IMR-90 (cell line): ENCODE measurements at regions not wholly inside any gene's neighbourhood (a gene's known extent, or its start where the extent isn't known, plus 50 kb on each side); places are given as distances from the start of the nearest gene placed in this dataset.

Experiments
- ATAC-seq: fragments of 200-7000 bp; cut with Tn5 transposase; 2 replicates; pipeline ENCODE4 v1.9.1; 2020; ENCODE audit warnings: low read depth, mild to moderate bottlenecking, moderate library complexity
- BruUV-seq: library from RNA; stranded (reverse); fragments of 400-500 nt; replicated peaks from 2 replicates; lab custom pipeline; 2021; lab: Mats Ljungman, UMichigan
- CTCF ChIA-PET: fragments of 300-600 bp; formaldehyde crosslinking; extraction: SDS; loops from one replicate; lab custom pipeline; 2021; ENCODE audit warnings: antibody characterized with exemption; lab: Yijun Ruan, JAX
- POLR2A ChIA-PET: fragments of 300-600 bp; sonication (Branson Sonifier 250); formaldehyde crosslinking; loops from one replicate; lab custom pipeline; 2022; ENCODE audit warnings: antibody characterized with exemption; ENCODE audit not compliant: unreplicated experiment; lab: Charles Lee
- DNase-seq: peaks from one replicate; pipeline ENCODE4 v3.0.0; 2013
- H2AFZ ChIP-seq: replicated peaks from 2 replicates; pipeline ENCODE3; 2013; ENCODE audit warnings: low read length, mild to moderate bottlenecking; ENCODE audit not compliant: poor library complexity
- H2AK5ac ChIP-seq: 2 replicates; pipeline ENCODE4 v1.6.1; 2013; ENCODE audit warnings: low read depth, low read length, inconsistent platforms
- H2AK9ac ChIP-seq: replicated peaks from 2 replicates; pipeline ENCODE3; 2013; ENCODE audit warnings: mild to moderate bottlenecking, low read depth, low read length, moderate library complexity; ENCODE audit not compliant: poor library complexity
- H2BK120ac ChIP-seq: 2 replicates; pipeline ENCODE4 v1.6.1; 2013; ENCODE audit warnings: low read depth, low read length, inconsistent platforms
- H2BK15ac ChIP-seq: 3 replicates; pipeline ENCODE4 v1.6.1; 2013; ENCODE audit warnings: low read depth, low read length, inconsistent platforms
- H2BK20ac ChIP-seq: 2 replicates; pipeline ENCODE4 v1.6.1; 2013; ENCODE audit warnings: low read depth, mild to moderate bottlenecking, inconsistent platforms, low read length, moderate library complexity
- H2BK5ac ChIP-seq: 2 replicates; pipeline ENCODE4 v1.6.1; 2013; ENCODE audit warnings: mild to moderate bottlenecking, low read depth, low read length, inconsistent platforms; ENCODE audit not compliant: poor library complexity, severe bottlenecking
- H3K14ac ChIP-seq: replicated peaks from 2 replicates; pipeline ENCODE4 v1.6.1; 2013; ENCODE audit warnings: low read depth, low read length, inconsistent platforms
- H3K18ac ChIP-seq: 2 replicates; pipeline ENCODE4 v1.6.1; 2013; ENCODE audit warnings: low read depth, low read length, control low read depth
- H3K23ac ChIP-seq: 2 replicates; pipeline ENCODE4 v1.6.1; 2013; ENCODE audit warnings: low read depth, low read length, inconsistent platforms
- H3K27ac ChIP-seq: 2 replicates; pipeline ENCODE4 v1.5.1; 2013; ENCODE audit warnings: mild to moderate bottlenecking, control low read depth, low read length; ENCODE audit not compliant: insufficient read depth
- H3K27me3 ChIP-seq: 2 replicates; pipeline ENCODE4 v1.6.1; 2013; ENCODE audit warnings: low read length; ENCODE audit not compliant: control insufficient read depth, insufficient read depth
- H3K36me3 ChIP-seq: 2 replicates; pipeline ENCODE4 v1.6.1; 2013; ENCODE audit warnings: low read length, mixed read lengths; ENCODE audit not compliant: control insufficient read depth, insufficient read depth
- H3K4ac ChIP-seq: 2 replicates; pipeline ENCODE4 v1.6.1; 2013; ENCODE audit warnings: low read depth, low read length, inconsistent platforms
- H3K4me1 ChIP-seq: 2 replicates; pipeline ENCODE4 v1.6.1; 2013; ENCODE audit warnings: low read length, mixed read lengths; ENCODE audit not compliant: control insufficient read depth, insufficient read depth
- H3K4me2 ChIP-seq: 2 replicates; pipeline ENCODE4 v1.6.1; 2013; ENCODE audit warnings: low read depth, mild to moderate bottlenecking, control low read depth, low read length, moderate library complexity
- H3K4me3 ChIP-seq: 2 replicates; pipeline ENCODE4 v1.5.1; 2013; ENCODE audit warnings: low read depth, mild to moderate bottlenecking, control low read depth, low read length, moderate library complexity; ENCODE audit not compliant: insufficient read depth
- H3K56ac ChIP-seq: 2 replicates; pipeline ENCODE4 v1.6.1; 2013; ENCODE audit warnings: low read length, inconsistent platforms; ENCODE audit not compliant: insufficient read depth; ENCODE audit errors: extremely low read depth
- H3K79me1 ChIP-seq, 2 experiments: 2 replicates each; pipeline ENCODE4 v1.6.1; 2013; ENCODE audit warnings: low read length in 2 of 2, inconsistent platforms in 1 of 2, low read depth in 1 of 2
- H3K9ac ChIP-seq: 2 replicates; pipeline ENCODE4 v1.6.1; 2013; ENCODE audit warnings: low read depth, low read length, control low read depth
- H3K9me1 ChIP-seq: 2 replicates; pipeline ENCODE4 v1.6.1; 2013; ENCODE audit warnings: low read length, inconsistent platforms; ENCODE audit not compliant: insufficient read depth
- H3K9me3 ChIP-seq: 2 replicates; pipeline ENCODE4 v1.6.1; 2013; ENCODE audit warnings: low read length; ENCODE audit not compliant: control insufficient read depth, insufficient read depth
- H4K20me1 ChIP-seq: 2 replicates; pipeline ENCODE4 v1.6.1; 2013; ENCODE audit warnings: low read length, inconsistent platforms; ENCODE audit not compliant: insufficient read depth
- H4K5ac ChIP-seq: 2 replicates; pipeline ENCODE4 v1.6.1; 2013; ENCODE audit warnings: mild to moderate bottlenecking, low read depth, low read length, control low read depth
- H4K8ac ChIP-seq, 2 experiments: 2 replicates each; pipeline ENCODE4 v1.6.1; 2013; ENCODE audit warnings: low read depth in 2 of 2, low read length in 2 of 2, control low read depth in 1 of 2, inconsistent platforms in 1 of 2
- H4K91ac ChIP-seq: 2 replicates; pipeline ENCODE4 v1.6.1; 2013; ENCODE audit warnings: low read depth, low read length, inconsistent platforms; ENCODE audit not compliant: insufficient read depth
- FOS ChIP-seq: fragments of 150-350 bp; IDR thresholded peaks from 2 replicates; pipeline ENCODE4 v1.6.1; 2016; ENCODE audit warnings: low read depth, low read length
- MAFK ChIP-seq: IDR thresholded peaks from 2 replicates; pipeline ENCODE4 v1.6.1; 2012; ENCODE audit warnings: low read depth, low read length, improper control_type of control experiment
- MAZ ChIP-seq: IDR thresholded peaks from 2 replicates; pipeline ENCODE4 v1.6.1; 2012; ENCODE audit warnings: low read depth, mild to moderate bottlenecking, low read length, improper control_type of control experiment, moderate library complexity, borderline replicate concordance
- RFX5 ChIP-seq: IDR thresholded peaks from 2 replicates; pipeline ENCODE4 v1.8.0; 2012; ENCODE audit warnings: low read depth, mild to moderate bottlenecking, low read length, moderate library complexity
- SMC3 ChIP-seq: fragments of 150-350 bp; IDR thresholded peaks from 2 replicates; pipeline ENCODE4 v1.6.1; 2016; ENCODE audit warnings: low read depth, mild to moderate bottlenecking, antibody characterized with exemption, low read length, moderate library complexity
- WGBS, 2 experiments: methylation state at CpG; one replicate each; pipeline versions ENCODE4 v1.1.5 to v1.1.7; 2013; ENCODE audit warnings: missing lambda C conversion rate in 2 of 2; ENCODE audit not compliant: insufficient read length in 1 of 2; ENCODE audit errors: extremely low coverage in 2 of 2; 5-methylcytosine and 5-hydroxymethylcytosine counted together
- dilution Hi-C: fragments of 300-500 bp; cut with HindIII; formaldehyde crosslinking; loops from one replicate; pipeline ENCODE4 v1.14.3; 2018; ENCODE audit warnings: low sequenced_read_pairs; ENCODE audit not compliant: unreplicated experiment
- in situ Hi-C: fragments of 300-500 bp; cut with MboI; formaldehyde crosslinking; loops from 3 replicates; pipeline ENCODE4 v1.14.3; 2019; ENCODE audit warnings: low sequenced_read_pairs, inconsistent platforms, mixed read lengths
- intact Hi-C: fragments of 100-400 bp; cut with micrococcal nuclease; formaldehyde crosslinking; loops from 2 replicates; pipeline ENCODE4 v1.10.0; 2022
- TF ChIP-seq, protein P1 (sequence below): fragments of 150-350 bp; IDR thresholded peaks from 2 replicates; pipeline ENCODE4 v1.6.1; 2016; ENCODE audit warnings: low read depth, mild to moderate bottlenecking, low read length, moderate library complexity, borderline replicate concordance
- TF ChIP-seq, protein P2 (sequence below): conservative IDR thresholded peaks from 2 replicates; pipeline ENCODE4 v1.5.1; 2012; ENCODE audit warnings: mild to moderate bottlenecking, low read depth, low read length, improper control_type of control experiment

DNA sequence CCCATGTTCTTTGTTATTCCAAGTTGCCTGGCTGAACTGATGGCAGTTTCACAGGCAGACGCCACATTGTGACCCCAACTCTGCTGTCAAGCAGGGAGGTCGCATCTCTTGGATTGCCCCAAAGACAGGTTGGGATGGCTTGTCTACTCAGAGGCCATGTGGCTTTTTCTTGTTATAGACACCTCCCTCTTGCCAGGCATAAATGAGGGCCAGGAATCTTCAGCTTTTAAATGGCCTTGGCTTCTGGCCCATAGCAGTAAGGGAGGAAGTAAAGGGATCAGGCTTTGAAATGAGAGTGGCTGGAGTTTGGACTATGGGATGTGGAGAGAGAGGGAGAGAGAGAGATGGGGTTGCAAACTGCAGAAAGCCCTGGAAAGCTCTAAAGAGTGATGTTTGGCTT is 215.0 kb downstream of the TBX5 start:
- Histone ChIP-seq H3K36me3 (no peaks in the 10 kb centered on the region), H3K27me3 (peaks cover 1% of the 10 kb centered on the region; the same call in 1 of the 2 replicates), H3K4me1 (no peaks in the 10 kb centered on the region), H3K4ac (no peak overlapping the region), H3K4me2 (no peak overlapping the region), H2AFZ (no peak overlapping the region), H3K9ac (no peak overlapping the region), H3K18ac (no peak overlapping the region), H2BK15ac (no peak overlapping the region), H2AK5ac (no peak overlapping the region), H2AK9ac (no peak overlapping the region), H4K5ac (no peak overlapping the region), H3K4me3 (no peak overlapping the region), H4K20me1 (no peaks in the 10 kb centered on the region), H3K27ac (no peak overlapping the region), H3K9me3 (no peaks in the 10 kb centered on the region), H2BK5ac (no peak overlapping the region), H3K79me1 (no peaks in the 10 kb centered on the region), H3K23ac (no peak overlapping the region), H3K56ac (no peak overlapping the region), H2BK20ac (no peak overlapping the region), H4K91ac (no peak overlapping the region), H4K8ac (no peak overlapping the region), H2BK120ac (no peak overlapping the region), H3K9me1 (no peaks in the 10 kb centered on the region), H3K14ac (no peak overlapping the region)
- ChIA-PET POLR2A (no interaction called here), CTCF (no interaction called here)
- no CpG with 5 or more reads among the region's 2 CpGs for WGBS, 2 experiments
- TF ChIP-seq SMC3 (no peak), MAZ (no peak), RFX5 (no peak), MAFK (no peak), FOS (no peak)
- TF ChIP-seq, protein P1, sequence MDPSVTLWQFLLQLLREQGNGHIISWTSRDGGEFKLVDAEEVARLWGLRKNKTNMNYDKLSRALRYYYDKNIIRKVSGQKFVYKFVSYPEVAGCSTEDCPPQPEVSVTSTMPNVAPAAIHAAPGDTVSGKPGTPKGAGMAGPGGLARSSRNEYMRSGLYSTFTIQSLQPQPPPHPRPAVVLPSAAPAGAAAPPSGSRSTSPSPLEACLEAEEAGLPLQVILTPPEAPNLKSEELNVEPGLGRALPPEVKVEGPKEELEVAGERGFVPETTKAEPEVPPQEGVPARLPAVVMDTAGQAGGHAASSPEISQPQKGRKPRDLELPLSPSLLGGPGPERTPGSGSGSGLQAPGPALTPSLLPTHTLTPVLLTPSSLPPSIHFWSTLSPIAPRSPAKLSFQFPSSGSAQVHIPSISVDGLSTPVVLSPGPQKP: no peak
- TF ChIP-seq, protein P2, sequence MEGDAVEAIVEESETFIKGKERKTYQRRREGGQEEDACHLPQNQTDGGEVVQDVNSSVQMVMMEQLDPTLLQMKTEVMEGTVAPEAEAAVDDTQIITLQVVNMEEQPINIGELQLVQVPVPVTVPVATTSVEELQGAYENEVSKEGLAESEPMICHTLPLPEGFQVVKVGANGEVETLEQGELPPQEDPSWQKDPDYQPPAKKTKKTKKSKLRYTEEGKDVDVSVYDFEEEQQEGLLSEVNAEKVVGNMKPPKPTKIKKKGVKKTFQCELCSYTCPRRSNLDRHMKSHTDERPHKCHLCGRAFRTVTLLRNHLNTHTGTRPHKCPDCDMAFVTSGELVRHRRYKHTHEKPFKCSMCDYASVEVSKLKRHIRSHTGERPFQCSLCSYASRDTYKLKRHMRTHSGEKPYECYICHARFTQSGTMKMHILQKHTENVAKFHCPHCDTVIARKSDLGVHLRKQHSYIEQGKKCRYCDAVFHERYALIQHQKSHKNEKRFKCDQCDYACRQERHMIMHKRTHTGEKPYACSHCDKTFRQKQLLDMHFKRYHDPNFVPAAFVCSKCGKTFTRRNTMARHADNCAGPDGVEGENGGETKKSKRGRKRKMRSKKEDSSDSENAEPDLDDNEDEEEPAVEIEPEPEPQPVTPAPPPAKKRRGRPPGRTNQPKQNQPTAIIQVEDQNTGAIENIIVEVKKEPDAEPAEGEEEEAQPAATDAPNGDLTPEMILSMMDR: no peak
- no peak for ATAC-seq
- in situ Hi-C loops (no loop called here), dilution Hi-C loops (no loop called here), intact Hi-C loops (no loop called here)
- no TSS peak for BruUV-seq
- no peak for DNase-seq
